ENCODE measurements at regions not wholly inside any gene's neighbourhood (a gene's known extent, or its start where the extent isn't known, plus 50 kb on each side); places are given as distances from the start of the nearest gene placed in this dataset.

DNA sequence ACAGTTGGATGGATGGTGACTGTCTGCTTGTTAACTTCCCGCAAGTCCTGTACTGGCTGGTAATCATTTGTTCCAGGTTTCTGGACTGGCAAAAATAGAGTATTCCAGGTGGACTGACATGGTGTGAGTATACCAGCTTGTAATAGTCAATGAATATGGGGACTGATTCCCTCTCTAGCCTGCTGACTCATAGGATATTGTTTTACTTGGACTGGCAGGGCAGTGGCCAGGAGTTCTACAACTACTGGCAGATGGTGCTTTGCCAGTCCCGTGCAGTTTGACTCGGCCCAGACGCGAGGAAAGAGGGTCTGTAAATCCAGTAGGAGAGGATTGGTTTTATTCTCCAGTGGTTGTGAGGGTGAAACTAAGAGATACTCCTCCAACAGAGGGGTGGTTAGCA lies 78.0 kb downstream of the PRR15 start:
- TF ChIP-seq POLR2AphosphoS5 (IDR thresholded peaks at IDR 0.05; ENCODE audit: borderline replicate concordance, low read depth, low read length) (no peak), EZH2 (IDR thresholded peaks at IDR 0.05) (no peak), FOXP2 (optimal IDR thresholded peaks at IDR 0.05; ENCODE audit: control extremely low read depth, extremely low read length, insufficient read depth) (no peak)

Data from SK-N-MC (cell line).